ENCODE measurements at regions not wholly inside any gene's neighbourhood (a gene's known extent, or its start where the extent isn't known, plus 50 kb on each side); places are given as distances from the start of the nearest gene placed in this dataset.

- TF ChIP-seq CTCF (IDR thresholded peaks at IDR 0.05; ENCODE audit: poor library complexity, severe bottlenecking), result no peak
- TF ChIP-seq EZH2 (IDR thresholded peaks at IDR 0.05; ENCODE audit: borderline replicate concordance, insufficient read depth, low read length, poor library complexity, severe bottlenecking), result no peak
- TF ChIP-seq, protein P1, sequence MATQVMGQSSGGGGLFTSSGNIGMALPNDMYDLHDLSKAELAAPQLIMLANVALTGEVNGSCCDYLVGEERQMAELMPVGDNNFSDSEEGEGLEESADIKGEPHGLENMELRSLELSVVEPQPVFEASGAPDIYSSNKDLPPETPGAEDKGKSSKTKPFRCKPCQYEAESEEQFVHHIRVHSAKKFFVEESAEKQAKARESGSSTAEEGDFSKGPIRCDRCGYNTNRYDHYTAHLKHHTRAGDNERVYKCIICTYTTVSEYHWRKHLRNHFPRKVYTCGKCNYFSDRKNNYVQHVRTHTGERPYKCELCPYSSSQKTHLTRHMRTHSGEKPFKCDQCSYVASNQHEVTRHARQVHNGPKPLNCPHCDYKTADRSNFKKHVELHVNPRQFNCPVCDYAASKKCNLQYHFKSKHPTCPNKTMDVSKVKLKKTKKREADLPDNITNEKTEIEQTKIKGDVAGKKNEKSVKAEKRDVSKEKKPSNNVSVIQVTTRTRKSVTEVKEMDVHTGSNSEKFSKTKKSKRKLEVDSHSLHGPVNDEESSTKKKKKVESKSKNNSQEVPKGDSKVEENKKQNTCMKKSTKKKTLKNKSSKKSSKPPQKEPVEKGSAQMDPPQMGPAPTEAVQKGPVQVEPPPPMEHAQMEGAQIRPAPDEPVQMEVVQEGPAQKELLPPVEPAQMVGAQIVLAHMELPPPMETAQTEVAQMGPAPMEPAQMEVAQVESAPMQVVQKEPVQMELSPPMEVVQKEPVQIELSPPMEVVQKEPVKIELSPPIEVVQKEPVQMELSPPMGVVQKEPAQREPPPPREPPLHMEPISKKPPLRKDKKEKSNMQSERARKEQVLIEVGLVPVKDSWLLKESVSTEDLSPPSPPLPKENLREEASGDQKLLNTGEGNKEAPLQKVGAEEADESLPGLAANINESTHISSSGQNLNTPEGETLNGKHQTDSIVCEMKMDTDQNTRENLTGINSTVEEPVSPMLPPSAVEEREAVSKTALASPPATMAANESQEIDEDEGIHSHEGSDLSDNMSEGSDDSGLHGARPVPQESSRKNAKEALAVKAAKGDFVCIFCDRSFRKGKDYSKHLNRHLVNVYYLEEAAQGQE (IDR thresholded peaks at IDR 0.05; ENCODE audit: borderline replicate concordance), result no peak
These were observed 390.2 kb downstream of the TSHZ3 start for GRCh38 chr19:30959011-30959410.

All from neural cell (in vitro differentiated cells).